Endodermal cell (in vitro differentiated cells): ENCODE measurements at regions not wholly inside any gene's neighbourhood (a gene's known extent, or its start where the extent isn't known, plus 50 kb on each side); places are given as distances from the start of the nearest gene placed in this dataset.

Experiments
- DNase-seq: peaks from one replicate; pipeline ENCODE4 v3.0.0-alpha.2; 2017
- H3K27ac ChIP-seq: 2 replicates; pipeline ENCODE4 v1.5.1; 2013; ENCODE audit warnings: mild to moderate bottlenecking, low read depth, low read length, moderate library complexity
- H3K27me3 ChIP-seq: 2 replicates; pipeline ENCODE4 v1.6.1; 2013; ENCODE audit warnings: mild to moderate bottlenecking, low read length, moderate library complexity; ENCODE audit not compliant: insufficient read depth, control insufficient read depth, poor library complexity, severe bottlenecking
- H3K36me3 ChIP-seq: 2 replicates; pipeline ENCODE4 v1.7.0; 2013; ENCODE audit warnings: mild to moderate bottlenecking, low read length, moderate library complexity; ENCODE audit not compliant: control insufficient read depth, insufficient read depth
- H3K4me1 ChIP-seq: one replicate; pipeline ENCODE4 v1.7.0; 2013; ENCODE audit warnings: low read length; ENCODE audit not compliant: control insufficient read depth, insufficient read depth
- H3K4me3 ChIP-seq: 2 replicates; pipeline ENCODE4 v1.5.1; 2013; ENCODE audit warnings: mild to moderate bottlenecking, low read length, moderate library complexity
- H3K9ac ChIP-seq: 2 replicates; pipeline ENCODE4 v1.6.1; 2013; ENCODE audit warnings: mild to moderate bottlenecking, low read length, moderate library complexity; ENCODE audit not compliant: poor library complexity, severe bottlenecking; ENCODE audit errors: extremely low read depth
- H3K9me3 ChIP-seq: 2 replicates; pipeline ENCODE4 v1.6.1; 2013; ENCODE audit warnings: mild to moderate bottlenecking, low read length, moderate library complexity; ENCODE audit not compliant: control insufficient read depth
- H3K27ac Mint-ChIP-seq: 2 replicates; pipeline ENCODE4 v1.8.0; 2020; ENCODE audit warnings: mixed read lengths
- H3K27me3 Mint-ChIP-seq: 2 replicates; pipeline ENCODE4 v1.8.0; 2021; ENCODE audit warnings: mild to moderate bottlenecking, mixed read lengths; ENCODE audit not compliant: insufficient read depth
- H3K36me3 Mint-ChIP-seq: 2 replicates; pipeline ENCODE4 v1.8.0; 2020; ENCODE audit warnings: low read depth, mixed read lengths
- H3K4me1 Mint-ChIP-seq: 2 replicates; pipeline ENCODE4 v1.8.0; 2020; ENCODE audit warnings: mixed read lengths
- H3K4me3 Mint-ChIP-seq: 2 replicates; pipeline ENCODE4 v1.8.0; 2020; ENCODE audit warnings: mild to moderate bottlenecking, moderate library complexity, mixed read lengths
- H3K9me3 Mint-ChIP-seq: 2 replicates; pipeline ENCODE4 v1.8.0; 2020; ENCODE audit warnings: mild to moderate bottlenecking, mixed read lengths
- WGBS, 2 experiments: methylation state at CpG; one replicate each; pipeline versions ENCODE4 v1.1.5 to v1.1.7; 2013; ENCODE audit warnings: missing lambda C conversion rate in 2 of 2, mixed read lengths in 1 of 2; ENCODE audit not compliant: insufficient coverage in 1 of 2, insufficient read length in 1 of 2; 5-methylcytosine and 5-hydroxymethylcytosine counted together
- TF ChIP-seq, protein P1 (sequence below): fragments of 200-600 bp; sonication (generic); conservative IDR thresholded peaks from 2 replicates; pipeline ENCODE4 v1.5.0; 2021; ENCODE audit warnings: antibody characterized with exemption, mild to moderate bottlenecking

DNA sequence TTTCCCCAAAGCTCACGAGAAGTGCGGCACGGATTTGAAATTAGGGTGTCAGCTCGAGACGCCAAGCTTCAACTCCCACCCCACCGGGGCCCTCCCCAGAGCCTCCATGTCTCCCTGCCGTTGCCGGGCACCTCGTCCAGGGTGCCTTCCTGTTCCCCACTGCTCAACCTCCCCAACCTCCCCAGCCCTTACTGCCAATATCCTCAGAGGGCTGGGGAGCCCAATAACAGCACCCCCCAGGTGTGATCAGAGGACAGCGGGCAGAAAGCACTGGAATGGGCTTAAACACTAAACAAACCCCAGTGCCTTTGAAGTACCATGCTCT, 1336.4 kb downstream of the TBC1D22A start:
- Mint-ChIP-seq H3K9me3 (no peaks in the 10 kb centered on the region), H3K36me3 (no peaks in the 10 kb centered on the region), H3K27ac (no peak overlapping the region), H3K4me1 (no peaks in the 10 kb centered on the region), H3K4me3 (no peak overlapping the region), H3K27me3 (no peaks in the 10 kb centered on the region)
- Histone ChIP-seq H3K27me3 (no peaks in the 10 kb centered on the region), H3K36me3 (no peaks in the 10 kb centered on the region), H3K4me1 (no peaks in the 10 kb centered on the region), H3K27ac (no peak overlapping the region), H3K4me3 (no peak overlapping the region), H3K9ac (no peak overlapping the region), H3K9me3 (no peaks in the 10 kb centered on the region)
- TF ChIP-seq, protein P1, sequence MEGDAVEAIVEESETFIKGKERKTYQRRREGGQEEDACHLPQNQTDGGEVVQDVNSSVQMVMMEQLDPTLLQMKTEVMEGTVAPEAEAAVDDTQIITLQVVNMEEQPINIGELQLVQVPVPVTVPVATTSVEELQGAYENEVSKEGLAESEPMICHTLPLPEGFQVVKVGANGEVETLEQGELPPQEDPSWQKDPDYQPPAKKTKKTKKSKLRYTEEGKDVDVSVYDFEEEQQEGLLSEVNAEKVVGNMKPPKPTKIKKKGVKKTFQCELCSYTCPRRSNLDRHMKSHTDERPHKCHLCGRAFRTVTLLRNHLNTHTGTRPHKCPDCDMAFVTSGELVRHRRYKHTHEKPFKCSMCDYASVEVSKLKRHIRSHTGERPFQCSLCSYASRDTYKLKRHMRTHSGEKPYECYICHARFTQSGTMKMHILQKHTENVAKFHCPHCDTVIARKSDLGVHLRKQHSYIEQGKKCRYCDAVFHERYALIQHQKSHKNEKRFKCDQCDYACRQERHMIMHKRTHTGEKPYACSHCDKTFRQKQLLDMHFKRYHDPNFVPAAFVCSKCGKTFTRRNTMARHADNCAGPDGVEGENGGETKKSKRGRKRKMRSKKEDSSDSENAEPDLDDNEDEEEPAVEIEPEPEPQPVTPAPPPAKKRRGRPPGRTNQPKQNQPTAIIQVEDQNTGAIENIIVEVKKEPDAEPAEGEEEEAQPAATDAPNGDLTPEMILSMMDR, result no peak
- DNase-seq, result peak; percentile 14
- 91 to 94% methylated on average over 6 to 10 of the region's 10 CpGs for WGBS, 2 experiments

DNA sequence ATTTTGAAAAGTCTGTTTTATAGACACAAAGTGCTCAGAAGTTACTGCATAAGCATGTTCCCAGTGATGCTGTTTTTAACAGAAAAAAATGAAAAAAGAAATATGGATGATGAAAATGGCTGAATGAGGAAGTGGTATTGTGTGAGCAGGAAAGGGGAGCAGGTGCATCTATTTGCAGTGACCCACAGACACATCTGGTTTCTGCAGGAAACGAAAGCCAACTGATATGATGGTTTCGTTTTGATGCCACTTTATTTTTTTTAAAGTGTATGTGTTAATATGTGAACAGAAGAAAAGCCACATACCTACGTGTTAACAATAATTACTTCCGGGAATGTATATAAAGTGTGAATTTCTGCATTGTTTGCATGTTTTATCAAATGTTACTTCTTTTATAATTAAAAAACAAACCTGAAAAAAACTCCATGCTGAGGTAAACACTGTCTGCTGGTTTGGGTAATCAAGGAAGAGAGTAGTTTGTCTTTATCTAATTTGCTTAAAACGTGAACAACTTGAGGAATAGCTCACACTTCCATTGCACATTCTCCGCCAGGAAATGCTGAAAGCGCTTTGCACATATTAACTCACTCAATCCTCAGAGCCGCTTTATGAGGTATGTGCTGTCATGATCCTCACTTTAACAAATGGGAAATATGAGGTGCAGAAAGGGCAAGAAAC, 1335.9 kb downstream of the TBC1D22A start:
- DNase-seq, result no peak
- TF ChIP-seq, protein P1, result no peak
- Mint-ChIP-seq H3K27ac (no peak overlapping the region), H3K27me3 (no peaks in the 10 kb centered on the region), H3K4me3 (no peak overlapping the region), H3K36me3 (no peaks in the 10 kb centered on the region), H3K4me1 (no peaks in the 10 kb centered on the region), H3K9me3 (no peaks in the 10 kb centered on the region)
- WGBS, 2 experiments, result 92 to 100% methylated on average over 4 to 8 of the region's 8 CpGs
- no peaks in the 10 kb centered on the region for H3K27me3 ChIP-seq
- no peak overlapping the region for H3K9ac ChIP-seq
- H3K9me3 ChIP-seq, result no peaks in the 10 kb centered on the region
- H3K27ac ChIP-seq, result no peak overlapping the region
- no peaks in the 10 kb centered on the region for H3K36me3 ChIP-seq
- no peak overlapping the region for H3K4me3 ChIP-seq
- no peaks in the 10 kb centered on the region for H3K4me1 ChIP-seq

DNA sequence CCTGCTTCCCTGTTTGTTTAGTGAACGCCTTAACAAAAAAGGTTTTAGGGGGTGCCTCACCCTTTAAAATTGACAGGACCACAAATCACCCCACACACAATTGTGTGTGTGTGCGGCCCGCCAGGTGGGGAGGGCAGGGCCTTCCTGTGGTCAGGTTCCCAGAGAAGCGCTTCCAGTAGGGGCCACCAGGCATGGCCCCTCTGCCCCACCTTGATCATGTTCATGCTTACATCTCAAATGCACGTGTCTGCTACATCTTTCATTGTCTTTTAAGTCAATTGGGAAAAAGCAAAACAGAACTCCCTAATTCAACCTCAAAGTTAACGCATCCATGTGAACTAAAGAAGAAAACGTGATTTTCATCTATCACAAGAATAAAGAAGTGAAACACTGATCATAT, 1335.3 kb downstream of the TBC1D22A start:
- whole genome bisulfite sequencing, 2 experiments, result 93 to 100% methylated on average over 2 to 6 of the region's 7 CpGs
- Histone ChIP-seq H3K4me3 (no peak overlapping the region), H3K36me3 (no peaks in the 10 kb centered on the region), H3K27ac (no peak overlapping the region), H3K9ac (no peak overlapping the region), H3K9me3 (no peaks in the 10 kb centered on the region), H3K4me1 (no peaks in the 10 kb centered on the region), H3K27me3 (no peaks in the 10 kb centered on the region)
- Mint-ChIP-seq H3K9me3 (no peaks in the 10 kb centered on the region), H3K36me3 (no peaks in the 10 kb centered on the region), H3K27me3 (no peaks in the 10 kb centered on the region), H3K4me1 (no peaks in the 10 kb centered on the region), H3K27ac (no peak overlapping the region), H3K4me3 (no peak overlapping the region)
- DNase-seq, result no peak
- TF ChIP-seq, protein P1, result no peak
